Renal cortex interstitium (tissue), 11 donors: ENCODE measurements at regions not wholly inside any gene's neighbourhood (a gene's known extent, or its start where the extent isn't known, plus 50 kb on each side); places are given as distances from the start of the nearest gene placed in this dataset.
A peak's percentile ranks its signal among the peaks of the same experiment; 100 is the strongest.

ENCODE experiments used
- DNase-seq, 11 donors: peaks; one replicate each; pipeline ENCODE4 v3.0.0-alpha.2; 2013; ENCODE audit warnings: low read depth in 9 of 11, low spot score in 4 of 11; ENCODE audit errors: extremely low read depth in 1 of 11

DNA sequence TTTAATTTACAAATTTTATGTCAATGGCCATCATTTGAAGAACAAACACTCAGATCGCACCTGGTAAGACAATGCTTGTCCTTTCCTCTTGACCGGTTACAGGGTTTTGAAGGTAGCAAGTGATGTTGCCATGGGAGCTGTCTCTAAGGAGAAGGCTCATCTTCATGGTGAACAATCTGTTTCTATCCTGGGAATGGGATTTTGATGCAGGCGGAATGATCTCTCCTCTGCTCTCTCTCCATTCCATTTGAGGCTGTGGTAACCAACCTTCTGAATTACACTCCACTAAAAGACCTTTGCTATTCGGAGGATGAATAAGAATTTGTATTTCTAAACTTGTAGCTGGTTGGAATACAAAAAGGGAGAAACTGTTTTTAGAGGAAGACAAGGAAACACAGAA lies 57.9 kb upstream of the SLC5A9 start:
- no peak for DNase-seq

DNA sequence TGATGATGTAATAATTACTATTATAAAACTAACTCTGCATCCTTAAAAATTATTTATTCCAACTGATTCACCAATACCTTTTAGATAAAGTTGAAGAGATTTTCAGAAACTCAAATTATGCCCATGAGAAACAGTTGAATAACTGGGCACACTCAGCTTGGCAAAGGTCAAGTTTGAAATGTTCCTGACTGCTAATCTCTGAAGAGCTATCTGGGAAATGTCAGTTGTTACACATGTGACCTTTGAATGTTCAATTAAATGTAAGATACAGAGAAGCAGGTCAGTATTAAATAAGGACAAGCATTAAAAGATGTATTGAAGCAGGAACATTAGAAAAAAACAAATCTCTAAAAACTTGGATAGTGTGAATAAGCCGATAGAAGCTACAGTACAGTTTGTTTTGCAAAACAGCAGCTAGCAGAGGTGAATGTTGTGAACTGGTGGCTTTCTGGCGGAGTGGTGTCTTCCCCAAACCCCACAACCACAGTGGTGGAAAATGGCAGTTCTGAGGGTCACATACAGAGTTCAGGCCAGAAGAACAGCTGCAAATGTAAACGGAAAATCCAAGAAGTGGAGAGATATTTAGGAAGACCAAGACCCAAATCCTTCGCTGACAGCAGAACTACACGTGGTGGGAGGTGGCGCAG lies 61.9 kb upstream of the SLC5A9 start:
- no peak for DNase-seq

DNA sequence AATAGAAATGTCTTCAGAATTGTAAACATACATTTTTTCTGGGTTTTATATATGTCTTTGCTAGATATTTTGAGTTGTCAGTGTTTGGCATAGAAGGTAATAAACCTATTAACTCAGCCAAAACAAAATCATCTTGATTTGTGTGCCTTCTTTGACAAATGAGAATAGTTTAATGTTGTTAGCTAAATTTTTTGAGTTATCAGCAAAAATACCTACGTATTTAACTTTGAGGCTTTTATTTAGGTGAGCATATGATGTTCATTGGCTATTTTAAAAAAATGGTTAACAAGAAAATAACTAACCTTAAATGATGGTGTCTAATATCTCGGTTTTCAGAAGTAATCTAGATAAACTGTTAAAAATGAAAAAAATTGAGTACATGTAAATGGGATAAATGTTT lies 83.2 kb upstream of the SLC5A9 start:
- no peak for DNase-seq

DNA sequence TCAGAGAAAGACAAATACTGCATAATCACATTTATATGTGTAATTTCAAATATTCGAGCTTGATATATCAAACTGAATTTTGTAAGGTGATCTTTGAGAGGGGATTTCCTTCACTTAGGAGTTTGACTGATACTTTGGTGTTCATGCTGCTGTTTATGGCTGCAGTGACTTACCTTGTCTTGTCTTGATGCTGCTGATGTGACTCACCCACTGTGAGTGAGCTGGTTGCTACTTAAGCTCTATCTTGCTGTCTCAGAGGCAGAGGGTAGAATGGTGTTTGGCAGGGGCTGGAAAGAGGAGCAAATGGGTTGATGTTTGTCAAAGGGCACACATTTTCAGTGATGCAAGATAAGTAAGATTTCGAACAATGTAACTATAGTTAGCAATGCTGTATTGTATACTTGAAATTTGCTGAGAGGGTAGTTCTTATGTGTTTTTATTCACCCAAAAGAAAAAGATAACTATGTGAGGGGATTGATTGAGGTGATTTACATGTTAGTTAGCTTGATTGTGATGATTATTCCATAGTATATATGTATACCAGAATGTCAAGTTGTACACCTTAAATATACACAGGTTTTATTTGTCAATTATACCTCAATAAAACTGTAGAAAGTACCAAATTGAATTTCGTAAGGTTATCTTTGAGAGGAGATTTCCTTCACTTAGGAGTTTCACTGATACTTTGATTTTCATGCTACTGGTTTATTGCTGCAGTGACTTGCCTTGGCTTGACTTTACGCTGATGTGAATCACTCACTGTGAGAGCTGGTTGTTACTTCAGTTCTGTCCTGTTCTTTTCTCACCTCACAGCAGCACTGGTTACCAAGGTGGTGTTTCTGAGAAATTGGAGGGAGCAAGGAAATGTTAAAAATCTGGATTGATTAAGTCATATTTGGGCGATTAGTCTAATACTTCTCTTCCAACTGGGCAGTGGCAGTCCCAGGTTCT lies 94.5 kb upstream of the SLC5A9 start:
- DNase-seq = no peak

DNA sequence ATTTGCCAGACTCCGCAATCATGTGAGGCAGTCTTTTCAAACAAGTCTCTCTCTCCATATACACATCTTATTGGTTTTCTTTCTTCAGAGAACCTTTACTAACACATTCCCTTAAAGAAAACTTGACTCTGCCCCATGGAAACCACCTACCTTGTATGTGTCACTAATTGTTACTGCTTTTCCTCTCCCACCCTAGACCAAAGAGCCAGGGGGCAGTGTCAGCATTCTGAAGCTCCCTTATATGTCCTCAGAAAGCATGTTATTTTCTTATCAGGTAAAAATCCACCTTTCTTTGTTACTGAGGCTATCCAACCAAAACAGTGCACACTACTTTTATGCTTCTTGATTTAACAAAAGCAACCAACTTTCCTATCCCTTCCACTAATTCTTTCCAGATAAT lies 98.9 kb upstream of the SLC5A9 start:
- DNase-seq = no peak

DNA sequence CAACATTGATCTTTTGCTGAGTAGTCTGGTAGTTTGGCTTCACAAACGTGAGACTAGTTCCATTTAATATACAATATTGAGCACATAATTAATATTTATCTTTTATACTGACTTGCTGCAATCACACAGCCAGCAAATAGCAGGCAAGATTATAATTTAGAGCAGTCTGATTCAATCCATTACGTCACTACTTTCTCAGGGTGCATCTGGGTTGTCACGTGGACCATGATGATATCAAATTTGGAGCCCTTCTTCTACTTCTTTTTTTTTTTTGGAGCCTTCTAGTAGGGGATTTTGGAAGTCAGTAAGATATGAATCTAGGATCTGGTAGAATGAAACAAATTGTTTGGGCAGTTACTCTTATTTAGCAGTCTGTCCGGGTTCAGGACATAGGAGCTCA lies 100.6 kb upstream of the SLC5A9 start:
- DNase-seq = no peak

DNA sequence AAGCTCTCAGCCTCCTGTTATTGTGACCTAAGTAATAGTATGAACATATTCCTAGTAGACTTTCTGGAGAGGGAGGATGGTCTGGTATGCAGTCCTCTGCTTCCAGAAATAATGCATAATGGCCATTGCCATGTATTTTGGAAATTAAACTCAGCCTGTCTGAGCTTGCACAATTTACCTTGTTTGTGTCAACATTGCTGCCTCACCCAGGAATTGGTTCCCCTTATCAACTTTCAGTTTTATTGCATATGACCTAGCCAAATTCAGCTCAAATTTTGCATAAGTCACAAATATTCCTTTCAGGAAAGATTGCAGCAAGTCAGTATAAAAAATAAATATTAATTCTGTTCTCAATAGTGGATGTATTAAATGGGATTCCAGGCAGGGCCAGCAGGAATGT lies 101.9 kb upstream of the SLC5A9 start:
- no peak for DNase-seq

DNA sequence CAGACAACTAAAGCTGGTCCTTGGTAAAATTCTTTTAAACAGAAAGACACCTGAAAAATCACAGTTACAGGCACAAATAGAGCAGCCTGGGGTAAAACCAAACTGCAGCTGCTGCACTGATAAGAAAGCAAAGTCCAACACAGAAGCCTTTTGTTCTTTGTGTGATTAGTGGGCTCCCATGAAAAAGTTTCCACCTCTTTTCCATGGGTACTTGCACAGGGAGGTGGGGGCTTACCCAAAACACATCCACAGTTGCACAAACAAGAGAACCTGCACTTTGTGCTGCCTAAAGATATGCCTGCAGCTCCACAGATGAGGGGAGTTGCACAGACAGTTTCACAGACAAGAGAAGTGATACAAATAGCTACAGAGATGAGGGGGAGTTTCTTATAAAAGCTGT lies 106.7 kb upstream of the SLC5A9 start:
- DNase-seq = no peak

DNA sequence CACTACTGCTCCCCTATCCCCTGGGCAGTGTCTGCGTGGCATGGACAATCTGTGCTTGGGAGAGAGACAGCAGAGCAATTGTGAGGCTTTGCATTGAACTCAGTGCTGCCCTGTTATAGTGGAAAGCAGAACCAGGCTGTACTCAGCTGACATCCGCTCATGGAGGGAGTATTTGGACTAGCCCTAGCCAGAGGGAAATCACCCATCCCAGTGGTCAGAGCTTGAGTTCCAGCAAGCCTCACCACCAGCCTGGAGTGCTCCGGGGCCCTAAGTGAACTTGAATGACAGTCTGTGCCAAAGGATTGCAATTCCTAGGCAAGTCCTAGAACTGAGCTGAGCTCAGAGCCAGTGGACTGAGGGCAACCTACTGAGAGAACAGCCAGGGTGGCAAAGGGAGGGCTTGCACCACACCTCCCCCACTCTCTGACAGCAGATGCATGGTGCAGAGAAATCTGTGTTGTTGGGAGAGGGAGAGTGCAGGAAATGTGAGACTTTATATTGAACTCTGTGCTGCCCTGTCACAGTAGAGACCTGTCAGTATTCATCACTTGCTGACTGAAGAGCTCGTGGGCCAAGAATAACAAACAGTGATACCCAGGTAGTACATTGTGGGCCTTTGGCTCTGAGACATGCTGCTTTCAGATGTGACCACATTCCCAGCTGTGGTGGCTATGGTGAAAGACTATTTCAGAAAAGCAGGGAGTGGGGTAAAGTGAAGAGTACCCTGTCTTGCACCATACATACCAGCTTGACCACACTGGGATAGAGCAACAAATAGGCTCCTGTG lies 107.7 kb upstream of the SLC5A9 start:
- peak in 1 of 11 donors; percentile 34 for DNase-seq

DNA sequence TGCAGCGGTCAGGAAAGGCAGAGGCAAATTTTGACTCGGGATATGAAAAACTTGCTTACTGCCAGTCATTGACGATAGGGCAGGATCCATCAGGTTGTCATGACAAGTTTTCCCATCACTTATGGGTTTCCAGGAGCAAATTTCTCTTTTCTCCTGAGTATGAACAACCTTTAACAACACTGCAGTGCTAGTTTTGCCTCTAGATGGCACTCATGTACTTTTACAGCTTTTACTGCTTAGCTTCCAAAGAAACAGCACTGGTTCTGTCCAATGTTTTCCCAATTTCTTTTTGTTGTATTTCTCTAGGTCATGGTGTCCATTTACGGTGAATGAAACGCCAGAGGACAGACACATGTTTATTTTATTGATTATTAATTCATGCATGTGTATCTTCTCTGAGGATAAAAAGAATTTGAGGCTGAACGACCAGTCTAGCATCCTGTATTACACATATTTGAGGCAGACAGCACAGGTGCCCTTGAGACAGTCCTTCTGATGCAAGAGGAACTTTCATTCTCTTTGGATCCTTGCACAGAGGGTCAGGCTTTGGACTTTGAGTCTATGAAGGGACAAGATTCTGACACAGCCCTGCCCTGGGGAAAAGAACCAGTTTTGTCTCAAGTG lies 112.3 kb upstream of the TRABD2B start:
- peak in 4 of 11 donors; percentile 51 to 68 (median 63) for DNase-seq

DNA sequence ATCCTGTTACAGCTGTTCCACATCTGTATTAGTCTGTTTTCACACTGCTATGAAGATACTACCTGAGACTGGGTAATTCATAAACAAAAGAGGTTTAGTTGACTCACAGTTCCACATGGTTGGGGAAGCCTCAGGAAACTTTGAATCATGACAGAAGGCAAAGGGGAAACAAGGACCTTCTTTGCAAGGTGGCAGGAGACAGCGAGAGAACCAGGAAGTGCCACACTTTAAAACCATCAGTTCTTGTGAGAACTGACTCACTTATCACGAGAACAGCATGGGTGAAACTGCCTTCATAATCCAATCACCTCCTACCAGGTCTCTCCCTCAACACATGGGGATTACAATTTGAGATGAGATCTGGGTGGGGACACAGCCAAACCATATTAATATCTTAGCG lies 110.3 kb upstream of the TRABD2B start:
- DNase-seq = no peak

DNA sequence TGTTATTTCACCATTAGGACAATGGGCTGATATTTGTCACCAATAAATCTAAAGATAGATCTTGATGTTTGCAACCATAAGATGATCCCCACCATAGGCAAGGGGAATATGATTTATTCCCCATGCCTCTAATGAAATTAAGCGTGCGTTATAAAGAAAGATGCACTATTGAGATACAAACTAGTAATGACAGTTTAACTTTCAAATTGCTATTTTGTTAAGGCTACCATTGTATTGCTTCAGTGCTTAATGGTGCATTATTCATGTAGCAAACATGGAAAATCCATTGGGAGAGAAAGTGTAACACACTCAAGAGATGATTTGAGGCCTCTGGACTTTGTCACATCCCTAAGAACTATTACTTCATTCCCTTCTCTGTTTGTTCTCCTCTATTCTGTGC lies 108.9 kb upstream of the TRABD2B start:
- DNase-seq = no peak

DNA sequence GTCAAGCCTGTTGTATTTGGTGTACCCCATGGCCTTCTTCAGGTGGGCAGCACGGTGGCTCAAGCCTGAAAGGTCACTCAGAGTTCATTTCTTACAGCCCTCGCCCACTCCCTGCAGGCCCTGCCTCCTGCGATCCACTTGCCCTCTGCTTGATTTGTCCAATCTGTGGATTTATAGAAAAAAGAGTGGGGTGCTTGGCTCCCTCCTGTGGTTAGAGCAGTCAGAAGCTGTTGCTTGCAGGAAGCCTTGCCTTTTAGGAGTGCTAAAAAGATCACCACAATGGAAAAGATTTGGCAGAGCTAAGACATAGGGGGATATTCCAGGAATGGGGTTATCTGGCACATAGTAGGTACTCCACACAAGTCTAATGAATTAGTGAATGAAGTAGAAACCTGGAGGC lies 108.0 kb upstream of the TRABD2B start:
- no peak for DNase-seq

DNA sequence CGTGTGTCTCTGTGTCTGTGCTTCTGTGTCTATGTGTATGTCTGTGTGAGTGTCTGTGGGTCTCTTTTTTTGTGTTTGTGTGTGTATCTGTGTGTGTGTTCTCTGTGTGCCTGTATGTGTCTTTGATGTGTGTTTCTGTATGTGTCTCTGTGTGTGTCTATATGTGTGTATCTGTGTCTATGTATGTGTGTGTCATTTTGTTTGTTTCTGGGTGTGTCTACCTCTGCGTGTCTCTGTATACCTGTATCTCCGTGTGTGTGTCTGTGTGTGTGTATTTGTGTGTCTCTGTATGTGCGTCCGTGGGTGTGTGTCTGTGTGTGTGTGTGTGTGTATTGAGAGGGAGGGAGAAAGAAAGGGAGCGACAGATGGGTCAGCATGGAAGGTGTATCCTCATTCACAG lies 106.3 kb upstream of the TRABD2B start:
- DNase-seq = no peak

DNA sequence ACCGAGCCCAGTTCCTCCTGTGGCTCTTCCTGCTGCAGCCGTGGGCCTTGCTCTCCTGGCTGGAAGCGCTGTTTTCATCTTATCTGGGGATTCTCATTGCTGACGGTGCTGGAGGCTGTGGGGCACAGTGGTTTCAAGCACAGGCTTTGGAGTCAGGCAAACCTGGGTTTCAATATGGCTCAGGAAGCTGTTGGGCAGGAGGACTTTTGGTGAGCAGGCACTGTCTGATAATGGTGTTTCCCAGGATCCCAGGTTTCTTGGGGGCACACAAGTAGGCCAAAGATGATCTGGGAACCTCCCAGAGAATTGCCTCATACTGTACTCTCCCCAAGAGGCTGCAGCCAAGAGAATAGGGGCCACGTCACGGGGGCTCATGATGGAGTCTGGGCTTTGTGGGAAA lies 105.6 kb upstream of the TRABD2B start:
- DNase-seq = no peak

DNA sequence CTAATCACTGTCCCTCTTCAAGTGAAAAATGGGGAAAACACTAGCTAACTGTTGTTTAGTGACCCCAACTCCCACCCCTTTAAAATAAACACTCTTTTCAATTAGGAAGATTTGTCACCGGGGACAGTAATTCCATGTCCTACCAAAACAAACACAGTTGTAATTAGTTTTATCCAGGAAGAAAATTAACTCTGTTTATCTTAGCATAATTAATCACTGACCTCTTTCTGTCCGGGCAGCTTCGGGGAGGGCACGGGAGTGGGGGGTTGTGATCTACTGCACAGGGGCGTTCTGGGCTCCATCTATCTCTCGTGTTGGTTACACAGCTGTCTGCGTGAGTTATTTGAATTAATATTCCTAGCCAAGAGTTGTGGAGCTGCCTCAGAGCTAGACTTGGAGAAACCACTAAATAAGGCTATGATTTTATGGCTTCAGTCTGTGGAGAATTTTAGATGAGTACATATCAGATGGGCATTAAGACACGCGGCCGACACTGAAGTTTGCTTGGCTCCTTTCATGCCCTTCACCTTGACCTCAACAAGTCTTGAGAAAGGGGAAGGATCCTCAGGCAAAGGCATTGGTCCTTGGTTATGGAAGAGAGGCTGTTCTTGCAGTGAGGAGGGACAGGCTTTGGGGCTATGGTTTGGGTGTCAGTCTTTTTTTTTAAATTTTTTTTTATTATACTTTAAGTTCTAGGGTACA lies 102.0 kb upstream of the TRABD2B start:
- peak in 9 of 11 donors; percentile 63 to 87 (median 75) for DNase-seq

DNA sequence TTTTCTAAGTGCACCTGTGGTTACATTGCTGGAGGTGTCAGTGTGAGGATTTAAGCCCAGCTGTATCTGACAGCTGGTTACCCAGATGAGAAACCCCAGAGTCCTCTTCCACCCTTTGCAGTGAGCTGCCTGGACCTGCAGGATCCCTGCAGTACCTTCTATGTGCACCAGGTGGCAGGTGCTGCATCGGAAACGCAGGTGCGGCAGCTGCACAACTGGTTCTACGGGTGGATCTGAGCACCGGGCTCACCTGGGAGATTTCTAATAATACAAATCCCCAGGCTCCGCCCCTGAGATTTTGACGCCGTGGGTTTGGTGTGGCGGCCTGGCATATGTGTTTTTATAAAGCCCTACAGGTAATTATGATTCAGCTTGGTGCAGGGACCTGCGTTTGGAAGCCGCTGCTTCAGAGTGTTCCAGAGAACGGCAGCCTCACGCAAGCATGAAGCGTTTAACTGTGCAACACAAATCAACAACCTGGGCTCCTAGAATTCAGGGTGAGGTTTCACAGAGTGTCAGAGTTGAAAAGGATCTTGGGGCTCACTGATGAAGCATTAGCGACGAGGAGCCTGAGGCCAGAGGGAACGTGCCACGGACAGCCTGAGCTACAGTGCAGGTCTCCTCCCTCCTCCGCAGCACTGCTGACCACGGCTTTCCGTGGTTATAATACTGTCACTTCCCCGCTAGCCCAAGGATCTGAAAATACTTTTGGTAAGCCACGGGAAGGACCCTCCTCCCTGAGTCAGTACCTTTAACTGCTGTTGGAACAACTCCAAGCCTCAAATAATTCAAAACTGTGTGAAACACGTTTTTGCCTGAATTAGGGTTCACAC lies 96.7 kb upstream of the TRABD2B start:
- DNase-seq = peak in 6 of 11 donors; percentile 72 to 87 (median 78)

DNA sequence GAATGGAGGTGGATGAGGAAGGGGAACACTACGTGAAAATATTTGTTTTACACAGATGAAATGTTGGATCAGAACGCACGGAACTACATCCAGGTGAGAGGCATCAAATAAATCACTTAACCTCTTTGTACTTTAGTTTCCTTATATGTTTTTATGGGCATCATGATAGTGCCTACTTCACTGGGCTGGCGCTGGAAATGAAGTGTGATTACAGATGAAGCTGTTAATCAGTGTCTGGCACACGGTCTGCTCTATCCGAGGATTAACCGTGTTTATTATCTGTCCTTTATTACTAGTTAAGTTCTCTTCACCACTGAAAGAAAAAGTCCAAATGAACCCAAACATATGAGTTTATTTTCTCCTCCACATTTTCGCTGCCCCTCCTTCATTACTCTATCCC lies 96.0 kb upstream of the TRABD2B start:
- no peak for DNase-seq
